GM12892 (cell line): ENCODE measurements at regions not wholly inside any gene's neighbourhood (a gene's known extent, or its start where the extent isn't known, plus 50 kb on each side); places are given as distances from the start of the nearest gene placed in this dataset.

Experiments used
- POLR2A ChIP-seq: IDR thresholded peaks from 2 replicates; pipeline ENCODE4 v1.6.1; 2011; ENCODE audit warnings: low read depth, low read length, control low read depth
- POLR2AphosphoS5 ChIP-seq: IDR thresholded peaks from 2 replicates; pipeline ENCODE4 v1.6.1; 2011; ENCODE audit warnings: low read depth, low read length, control low read depth

- TF ChIP-seq POLR2A = no peak
- no peak for TF ChIP-seq POLR2AphosphoS5
Measured at GRCh38 chr10:78389419-78389818, 355.8 kb downstream of the RPS24 start.
